Thoracic aorta (tissue), 2 donors: ENCODE measurements at regions not wholly inside any gene's neighbourhood (a gene's known extent, or its start where the extent isn't known, plus 50 kb on each side); places are given as distances from the start of the nearest gene placed in this dataset.
"Not testable (repeated sequence)": the region's sequence is repeated elsewhere in the genome, so short reads cannot be mapped to it uniquely, and the experiment has no call there.

Experiments
- ATAC-seq: fragments of 150-250 bp; one replicate; pipeline ENCODE4 v1.8.0; 2017; ENCODE audit warnings: low read depth; ENCODE audit not compliant: insufficient number of reproducible peaks, low FRiP score
- DNase-seq: peaks from one replicate; pipeline ENCODE4 v3.0.0-alpha.2; 2020; ENCODE audit warnings: low spot score
- H3K27ac ChIP-seq, 2 donors: fragments of 200-600 bp; sonication (generic); 1 replicate in 1 of 2; 2 replicates in 1 of 2; pipeline ENCODE4 v1.5.1; 2016; ENCODE audit warnings: mild to moderate bottlenecking in 2 of 2, moderate library complexity in 2 of 2
- H3K27me3 ChIP-seq: fragments of 200-600 bp; sonication (generic); replicated peaks from 2 replicates; pipeline ENCODE4 v1.6.0; 2016; ENCODE audit warnings: mild to moderate bottlenecking; ENCODE audit not compliant: insufficient read depth
- H3K36me3 ChIP-seq: fragments of 200-600 bp; sonication (generic); one replicate; pipeline ENCODE4 v1.5.1; 2016
- H3K4me1 ChIP-seq, 2 donors: fragments of 200-600 bp; sonication (generic); 1 replicate in 1 of 2; 2 replicates in 1 of 2; pipeline versions ENCODE4 v1.5.1 to v1.6.0; 2016; ENCODE audit warnings: low read depth in 2 of 2, mild to moderate bottlenecking in 1 of 2; ENCODE audit not compliant: control insufficient read depth in 1 of 2
- H3K4me3 ChIP-seq: fragments of 200-600 bp; sonication (generic); 2 replicates; pipeline ENCODE4 v1.5.1; 2016; ENCODE audit warnings: mild to moderate bottlenecking
- H3K9me3 ChIP-seq: fragments of 200-600 bp; sonication (generic); 2 replicates; pipeline ENCODE4 v1.5.1; 2016
- TF ChIP-seq, protein P1 (sequence below): fragments of 200-600 bp; sonication (generic); IDR thresholded peaks from one replicate; pipeline ENCODE4 v1.5.1; 2019; ENCODE audit warnings: antibody characterized with exemption

DNA sequence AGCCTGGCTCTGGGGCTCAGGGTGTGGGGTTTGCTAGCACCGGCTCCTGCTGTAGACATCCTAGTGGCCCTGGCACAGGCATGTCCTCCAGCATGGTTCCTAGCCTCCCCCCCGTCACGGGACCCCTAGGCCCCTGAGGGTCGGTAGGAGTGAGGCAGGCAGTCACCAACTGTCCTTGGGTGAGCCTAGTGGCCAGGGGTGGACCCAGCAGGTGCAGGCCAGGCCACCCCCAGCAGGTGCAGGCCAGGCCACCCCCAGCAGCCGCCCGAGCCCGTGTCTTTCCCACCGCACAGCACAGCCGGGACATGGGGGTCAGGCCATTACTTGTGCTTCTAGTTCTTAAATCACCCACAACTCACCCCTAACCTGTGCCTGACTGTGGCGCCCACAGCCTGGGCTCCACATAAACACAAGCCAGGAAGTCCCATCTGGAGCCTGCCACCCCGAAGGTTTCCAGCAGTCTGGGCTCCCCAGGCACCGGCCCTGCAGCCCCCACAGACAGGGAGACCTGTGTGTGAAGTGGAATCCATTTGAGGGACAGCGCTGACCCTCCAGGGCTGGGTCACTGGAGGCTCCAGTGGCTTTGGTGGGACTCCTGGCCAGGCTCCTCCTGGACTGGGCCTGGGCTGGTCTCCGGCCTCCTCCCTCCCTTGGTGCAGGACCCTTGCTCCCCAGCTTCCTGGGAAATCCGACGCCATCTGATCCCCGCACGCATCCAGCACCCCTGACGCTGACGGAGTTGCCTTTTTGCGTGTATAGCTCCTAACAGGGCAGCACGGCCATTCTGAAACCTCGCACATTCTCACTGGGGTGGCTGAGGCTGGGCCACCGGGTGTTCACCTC, 114.1 kb upstream of the LPCAT1 start:
- ATAC-seq (no peak), DNase-seq (no peak)
- Histone ChIP-seq H3K27ac (no peak overlapping the region), H3K4me1 (peaks cover 0 to 7% of the 10 kb centered on the region in 2 donors), H3K27me3 (no peaks in the 10 kb centered on the region), H3K4me3 (no peak overlapping the region), H3K36me3 (no peaks in the 10 kb centered on the region), H3K9me3 (no peaks in the 10 kb centered on the region)
- TF ChIP-seq, protein P1, sequence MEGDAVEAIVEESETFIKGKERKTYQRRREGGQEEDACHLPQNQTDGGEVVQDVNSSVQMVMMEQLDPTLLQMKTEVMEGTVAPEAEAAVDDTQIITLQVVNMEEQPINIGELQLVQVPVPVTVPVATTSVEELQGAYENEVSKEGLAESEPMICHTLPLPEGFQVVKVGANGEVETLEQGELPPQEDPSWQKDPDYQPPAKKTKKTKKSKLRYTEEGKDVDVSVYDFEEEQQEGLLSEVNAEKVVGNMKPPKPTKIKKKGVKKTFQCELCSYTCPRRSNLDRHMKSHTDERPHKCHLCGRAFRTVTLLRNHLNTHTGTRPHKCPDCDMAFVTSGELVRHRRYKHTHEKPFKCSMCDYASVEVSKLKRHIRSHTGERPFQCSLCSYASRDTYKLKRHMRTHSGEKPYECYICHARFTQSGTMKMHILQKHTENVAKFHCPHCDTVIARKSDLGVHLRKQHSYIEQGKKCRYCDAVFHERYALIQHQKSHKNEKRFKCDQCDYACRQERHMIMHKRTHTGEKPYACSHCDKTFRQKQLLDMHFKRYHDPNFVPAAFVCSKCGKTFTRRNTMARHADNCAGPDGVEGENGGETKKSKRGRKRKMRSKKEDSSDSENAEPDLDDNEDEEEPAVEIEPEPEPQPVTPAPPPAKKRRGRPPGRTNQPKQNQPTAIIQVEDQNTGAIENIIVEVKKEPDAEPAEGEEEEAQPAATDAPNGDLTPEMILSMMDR: no peak

DNA sequence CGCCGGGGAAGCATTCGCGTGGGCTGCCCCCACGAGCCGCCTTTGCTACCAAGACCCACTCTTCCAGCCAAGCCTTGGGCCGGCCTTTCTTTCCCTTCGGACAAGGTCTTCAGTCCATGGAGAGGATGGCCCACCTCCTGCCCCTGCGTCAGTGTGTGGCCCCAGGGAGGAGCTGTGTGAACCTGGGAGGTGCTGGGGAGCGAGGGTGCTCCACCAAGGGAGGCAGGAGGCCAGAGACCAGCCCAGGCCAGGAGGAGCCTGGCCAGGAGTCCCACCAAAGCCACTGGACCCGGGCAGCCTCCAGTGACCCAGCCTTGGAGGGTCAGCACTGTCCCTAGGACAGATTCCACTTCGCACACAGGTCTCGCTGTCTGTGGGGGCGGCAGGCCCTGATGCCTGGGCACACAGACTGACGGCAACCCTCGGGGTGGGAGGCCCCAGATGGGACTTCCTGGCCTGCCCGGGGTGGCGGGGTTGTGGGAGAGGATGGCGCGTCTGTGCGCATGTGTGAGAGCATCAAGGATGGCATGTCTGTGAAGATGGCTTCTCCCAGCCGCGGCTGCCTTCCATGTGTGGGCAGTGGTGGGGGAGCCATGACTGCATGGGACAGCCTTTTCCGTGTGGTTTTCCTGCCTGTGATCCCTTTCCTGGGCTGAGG, 113.3 kb upstream of the LPCAT1 start:
- ATAC-seq (no peak), DNase-seq (no peak)
- Histone ChIP-seq H3K36me3 (no peaks in the 10 kb centered on the region), H3K4me3 (no peak overlapping the region), H3K27ac (no peak overlapping the region), H3K9me3 (no peaks in the 10 kb centered on the region), H3K27me3 (no peaks in the 10 kb centered on the region), H3K4me1 (peaks cover 0 to 7% of the 10 kb centered on the region in 2 donors)
- TF ChIP-seq, protein P1: no peak

DNA sequence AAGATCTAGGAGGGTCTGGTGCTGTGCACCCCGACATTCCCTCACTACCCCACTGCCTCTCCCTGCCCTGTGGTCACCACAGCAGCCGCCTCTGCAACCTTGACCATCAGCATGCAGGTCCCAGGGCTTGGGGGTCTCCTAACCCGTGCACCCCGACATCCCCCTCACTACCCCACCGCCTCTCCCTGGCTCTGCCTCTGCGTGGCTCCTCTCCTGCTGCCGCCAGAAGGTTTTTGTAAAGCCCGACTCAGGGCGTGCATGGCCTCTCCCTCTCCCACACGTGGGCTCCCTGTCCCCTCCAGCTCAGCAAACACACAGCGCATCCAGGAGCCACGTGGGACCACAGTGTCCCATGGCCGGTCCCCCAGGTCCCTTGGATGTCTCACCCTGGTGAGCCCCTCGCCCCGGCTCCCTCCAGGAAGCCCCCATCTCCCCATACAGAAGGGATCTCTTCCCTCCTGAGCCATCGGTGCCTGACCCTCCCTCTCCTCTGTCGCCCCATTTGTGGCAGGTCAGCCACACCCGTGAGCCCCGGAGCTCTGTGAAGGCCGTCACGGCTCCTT, 112.5 kb upstream of the LPCAT1 start:
- not testable (repeated sequence) for H3K27me3 ChIP-seq, H3K27ac ChIP-seq, H3K9me3 ChIP-seq, DNase-seq, ATAC-seq, H3K36me3 ChIP-seq, H3K4me3 ChIP-seq, H3K4me1 ChIP-seq

DNA sequence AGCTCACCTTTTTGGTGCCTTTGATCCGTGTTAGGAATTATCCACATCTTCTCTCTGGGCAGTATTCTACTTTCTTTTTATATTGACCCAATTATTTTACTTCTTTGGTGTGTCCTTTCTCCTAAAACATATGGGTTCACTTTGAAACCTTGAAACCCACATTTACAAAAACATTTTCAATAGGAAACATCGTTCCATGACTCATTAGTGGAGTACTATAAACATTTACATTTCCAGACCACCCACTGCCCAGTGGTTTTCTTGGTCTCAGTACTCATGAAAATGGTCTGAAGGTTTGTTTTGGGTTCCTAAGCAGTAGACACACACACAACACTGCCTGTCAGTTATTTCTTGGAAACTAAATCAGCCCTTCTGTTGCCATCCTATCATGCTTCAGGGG, 111.7 kb upstream of the LPCAT1 start:
- not testable (repeated sequence) for H3K36me3 ChIP-seq, ATAC-seq, H3K9me3 ChIP-seq, H3K4me3 ChIP-seq, H3K4me1 ChIP-seq, H3K27me3 ChIP-seq, H3K27ac ChIP-seq, DNase-seq

DNA sequence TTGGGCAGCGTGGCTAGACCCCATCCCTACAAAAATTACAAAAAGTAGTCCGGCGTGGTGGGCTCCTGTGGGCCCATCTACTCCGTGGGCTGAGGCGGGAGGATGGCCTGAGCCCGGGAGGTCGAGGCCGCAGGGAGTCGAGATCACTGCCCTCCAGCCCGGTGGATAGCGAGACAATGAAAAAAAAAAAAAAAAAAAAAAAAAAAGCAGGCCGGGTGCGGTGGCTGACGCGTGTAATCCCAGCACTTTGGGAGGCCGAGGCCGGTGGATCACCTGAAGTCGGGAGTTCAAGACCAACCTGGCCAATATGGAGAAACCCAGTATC, 110.5 kb upstream of the LPCAT1 start:
- ATAC-seq: no peak
- H3K27me3 ChIP-seq: no peaks in the 10 kb centered on the region

More for the DNA sequence above, 110.5 kb upstream of the LPCAT1 start:
- TF ChIP-seq, protein P1: no peak
- H3K4me1 ChIP-seq: peaks cover 0 to 7% of the 10 kb centered on the region in 2 donors
- H3K4me3 ChIP-seq: peak overlapping the region; percentile 73
- no peaks in the 10 kb centered on the region for H3K9me3 ChIP-seq
- peak overlapping the region; percentile 48 to 65 for H3K27ac ChIP-seq
- DNase-seq: no peak
- peaks cover 3% of the 10 kb centered on the region for H3K36me3 ChIP-seq
